DMS53 treated with DMSO at 0.1 percent for 48 hours (cell line): ENCODE measurements at regions not wholly inside any gene's neighbourhood (a gene's known extent, or its start where the extent isn't known, plus 50 kb on each side); places are given as distances from the start of the nearest gene placed in this dataset.
"Not testable (repeated sequence)": the region's sequence is repeated elsewhere in the genome, so short reads cannot be mapped to it uniquely, and the experiment has no call there.

Experiments used
- DNase-seq: peaks from one replicate; lab custom pipeline; 2025; ENCODE audit not compliant: unreplicated experiment; lab: John Stamatoyannopoulos, UW

DNA sequence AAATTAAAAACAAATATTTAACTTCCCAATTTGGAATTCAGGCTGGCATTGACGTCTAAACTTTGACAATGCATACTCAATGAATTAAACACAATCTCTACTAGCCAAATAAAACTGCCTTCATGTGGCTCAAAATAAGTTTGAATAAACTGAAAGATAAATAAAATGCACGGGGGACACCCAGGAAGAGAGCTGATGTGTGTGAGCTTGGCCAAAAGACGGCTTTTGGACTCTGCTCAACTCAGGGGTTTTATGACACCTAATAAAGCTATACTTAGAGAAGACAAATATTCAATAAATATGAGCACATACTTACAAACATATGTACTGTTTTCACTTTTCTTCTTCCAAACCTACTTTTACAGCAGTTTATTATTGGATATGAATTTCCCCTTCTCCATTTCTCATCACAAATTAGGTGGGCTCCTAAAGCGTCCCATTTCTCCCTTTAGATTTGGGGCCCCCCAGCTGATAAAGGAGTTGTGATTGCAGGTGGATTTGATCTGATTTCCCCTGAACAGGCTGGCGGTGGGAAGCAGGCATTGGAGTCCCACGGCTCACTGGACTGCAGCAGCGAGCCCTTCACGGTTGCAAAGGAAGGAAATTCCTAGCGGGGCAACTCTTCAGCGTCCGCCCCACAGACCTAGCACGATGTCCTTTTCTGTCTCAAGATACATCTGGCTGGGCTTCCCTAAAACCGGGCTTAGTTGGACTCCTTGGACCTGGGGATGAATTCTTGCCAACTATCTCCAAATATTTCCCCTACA lies 79.6 kb downstream of the INSIG1 start:
- no peak for DNase-seq

DNA sequence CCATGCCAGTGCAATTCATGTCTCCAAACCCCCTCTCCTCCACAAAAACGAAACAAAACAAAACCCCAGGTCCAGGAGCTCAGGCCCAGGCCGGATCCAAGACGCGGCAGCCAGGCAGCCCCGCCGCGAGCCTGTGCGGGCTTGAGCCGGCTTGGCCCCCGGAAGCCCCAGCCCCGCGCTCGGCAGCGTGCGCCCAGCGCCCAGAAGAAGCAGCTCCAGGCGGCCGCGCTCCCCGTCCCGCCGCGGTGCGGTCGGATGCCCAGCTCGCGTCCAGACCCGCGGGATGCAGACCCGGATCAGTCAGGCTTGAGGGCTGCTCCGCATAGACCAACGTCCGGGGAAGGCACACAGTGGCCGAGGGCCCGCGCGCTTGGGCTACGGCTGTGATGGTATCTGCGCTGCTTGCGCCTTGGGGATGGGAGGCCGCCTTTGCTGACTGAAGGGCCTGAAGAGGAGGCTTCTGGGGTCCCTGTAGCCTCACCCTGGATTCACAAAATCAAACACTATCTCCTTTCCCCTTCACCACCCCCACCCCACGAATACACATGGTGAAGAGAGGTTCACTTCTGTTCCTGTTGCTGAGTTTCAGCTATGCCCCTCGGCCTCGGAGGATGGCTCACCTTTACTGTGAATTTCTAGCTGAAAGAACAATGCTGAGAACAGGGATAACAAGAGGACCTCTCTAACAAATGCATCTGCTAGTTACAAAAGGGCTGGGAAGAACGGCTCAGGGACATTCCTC lies 79.9 kb upstream of the EN2 start:
- DNase-seq = no peak

DNA sequence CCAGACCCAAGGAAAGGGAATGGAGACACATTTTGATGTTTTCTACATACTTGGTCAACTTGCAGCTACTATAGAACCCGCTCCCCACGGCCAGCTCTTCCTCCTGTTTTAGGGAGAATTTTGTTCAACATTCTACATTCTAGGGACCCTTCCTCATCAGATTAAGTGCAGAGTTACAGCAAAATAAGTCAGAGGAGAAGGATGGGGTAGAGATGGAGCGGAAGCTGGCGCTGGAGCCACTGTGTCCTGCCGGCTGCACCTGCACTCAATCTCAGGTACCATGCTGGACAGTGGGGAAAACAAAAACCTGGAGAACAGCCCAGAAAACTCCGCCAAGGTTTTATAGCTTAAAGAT lies 79.4 kb upstream of the EN2 start:
- DNase-seq = no peak

DNA sequence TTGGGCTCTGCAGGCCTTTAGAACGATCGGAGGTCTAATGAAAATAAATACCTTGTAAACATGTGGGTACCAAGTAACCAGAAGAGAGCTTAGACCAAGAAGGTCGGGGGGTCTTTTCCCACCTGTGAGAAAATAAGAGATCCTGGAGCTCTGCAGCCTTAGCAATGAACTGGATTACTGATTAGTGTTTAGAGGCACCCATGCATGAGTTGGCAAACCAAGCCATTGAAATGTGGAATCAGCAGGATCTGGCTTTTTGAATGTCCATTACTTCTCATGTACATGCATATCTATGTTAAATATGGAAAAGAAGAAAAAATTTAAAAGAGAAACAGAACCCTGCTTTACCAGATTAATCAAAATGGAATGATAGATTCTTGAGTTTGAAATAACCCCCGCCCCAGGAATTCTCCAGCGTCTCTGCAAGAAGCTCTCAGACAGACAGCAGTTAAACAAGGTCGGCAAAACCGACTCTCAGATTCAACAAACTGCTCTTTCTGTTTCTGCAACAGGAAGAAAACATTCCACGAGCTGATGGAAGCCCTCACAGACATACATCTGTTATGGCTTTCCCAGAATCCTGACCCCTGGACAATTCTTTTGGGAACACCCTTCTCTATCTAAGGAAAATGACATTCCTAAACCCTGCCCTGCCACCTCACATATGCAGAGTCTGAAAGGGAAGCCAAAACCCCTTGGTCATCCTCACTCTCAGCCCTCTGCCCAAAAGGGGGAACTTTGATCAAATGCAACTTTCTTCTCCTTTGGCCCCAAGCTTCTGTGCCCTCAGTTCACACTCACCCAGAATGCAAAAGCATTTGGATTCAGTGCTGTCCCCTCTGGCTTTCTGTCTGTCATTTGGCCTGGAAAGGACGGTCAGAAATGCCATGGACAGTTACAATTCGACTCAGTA lies 78.7 kb upstream of the EN2 start:
- no peak for DNase-seq

DNA sequence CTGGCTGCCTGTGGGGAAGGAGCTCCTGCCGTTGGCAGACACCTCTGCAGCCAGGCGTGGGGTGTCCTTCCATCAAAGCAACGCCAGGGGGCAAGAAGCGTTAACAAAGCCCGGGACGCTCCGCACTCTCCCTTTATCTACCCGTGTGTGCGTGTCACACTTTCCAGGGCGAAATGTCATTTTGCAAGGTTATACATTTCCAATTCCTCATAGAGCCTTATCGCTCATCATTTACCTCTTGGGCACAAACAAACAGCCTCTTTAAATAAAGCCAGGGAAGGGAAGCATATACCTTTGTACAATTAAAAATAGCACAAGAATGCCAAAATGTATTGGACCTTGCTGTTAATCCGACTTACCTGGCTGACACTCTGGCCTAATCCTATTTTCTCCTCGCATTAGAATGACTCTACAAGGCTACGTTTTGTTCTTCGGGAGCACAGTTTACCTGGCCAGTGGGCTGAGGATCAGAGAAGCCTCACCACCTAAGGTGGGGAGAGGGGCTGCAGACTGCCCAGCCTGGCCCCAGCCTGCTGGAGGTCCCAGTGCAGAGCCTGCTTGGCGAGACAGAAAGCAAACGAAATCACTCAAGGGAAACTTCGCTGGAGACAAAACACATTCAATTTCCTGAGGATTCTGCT lies 77.6 kb upstream of the EN2 start:
- DNase-seq = peak; percentile 45

DNA sequence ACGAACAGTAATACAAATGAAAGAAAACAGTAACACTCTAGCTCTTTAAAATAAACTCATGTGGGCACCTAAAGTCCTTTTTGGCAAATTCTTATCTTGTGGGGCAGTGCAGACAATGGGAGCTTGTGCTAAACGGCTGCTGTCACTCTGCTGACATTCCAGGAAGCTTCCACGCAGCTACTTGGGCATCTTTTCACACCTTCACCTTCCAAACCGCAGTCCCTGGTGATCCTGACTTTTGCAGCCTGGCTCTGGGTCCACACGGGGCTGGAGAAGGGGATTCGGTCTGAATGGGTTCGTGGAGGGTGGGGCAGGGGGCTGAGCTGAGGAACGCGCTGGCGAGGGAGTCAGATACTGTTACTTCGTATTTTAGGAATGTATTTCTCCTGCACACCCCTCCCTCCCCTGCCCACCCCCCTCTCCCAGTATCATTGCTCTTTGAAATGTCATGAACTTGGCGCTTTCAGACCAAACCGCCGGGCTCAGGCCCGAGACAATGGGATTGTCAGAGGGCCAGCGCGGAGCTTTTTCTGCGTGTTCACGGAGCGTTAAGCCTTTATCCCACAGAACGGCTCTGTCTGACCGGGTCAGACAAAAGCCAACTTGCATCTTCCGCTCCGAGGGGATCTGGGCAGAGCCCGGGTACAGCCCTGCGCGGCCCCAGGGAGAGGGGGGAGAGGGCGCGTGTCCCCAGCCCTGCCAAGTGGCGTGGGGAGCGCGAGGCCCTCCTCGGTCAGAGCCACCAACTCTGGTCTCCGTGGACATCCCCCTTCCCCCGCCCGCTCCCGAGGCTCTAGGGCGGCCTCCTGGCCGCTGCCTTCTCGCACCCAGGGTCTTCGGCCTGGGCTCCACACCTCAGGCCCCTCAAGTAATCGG lies 76.7 kb upstream of the EN2 start:
- DNase-seq = no peak

DNA sequence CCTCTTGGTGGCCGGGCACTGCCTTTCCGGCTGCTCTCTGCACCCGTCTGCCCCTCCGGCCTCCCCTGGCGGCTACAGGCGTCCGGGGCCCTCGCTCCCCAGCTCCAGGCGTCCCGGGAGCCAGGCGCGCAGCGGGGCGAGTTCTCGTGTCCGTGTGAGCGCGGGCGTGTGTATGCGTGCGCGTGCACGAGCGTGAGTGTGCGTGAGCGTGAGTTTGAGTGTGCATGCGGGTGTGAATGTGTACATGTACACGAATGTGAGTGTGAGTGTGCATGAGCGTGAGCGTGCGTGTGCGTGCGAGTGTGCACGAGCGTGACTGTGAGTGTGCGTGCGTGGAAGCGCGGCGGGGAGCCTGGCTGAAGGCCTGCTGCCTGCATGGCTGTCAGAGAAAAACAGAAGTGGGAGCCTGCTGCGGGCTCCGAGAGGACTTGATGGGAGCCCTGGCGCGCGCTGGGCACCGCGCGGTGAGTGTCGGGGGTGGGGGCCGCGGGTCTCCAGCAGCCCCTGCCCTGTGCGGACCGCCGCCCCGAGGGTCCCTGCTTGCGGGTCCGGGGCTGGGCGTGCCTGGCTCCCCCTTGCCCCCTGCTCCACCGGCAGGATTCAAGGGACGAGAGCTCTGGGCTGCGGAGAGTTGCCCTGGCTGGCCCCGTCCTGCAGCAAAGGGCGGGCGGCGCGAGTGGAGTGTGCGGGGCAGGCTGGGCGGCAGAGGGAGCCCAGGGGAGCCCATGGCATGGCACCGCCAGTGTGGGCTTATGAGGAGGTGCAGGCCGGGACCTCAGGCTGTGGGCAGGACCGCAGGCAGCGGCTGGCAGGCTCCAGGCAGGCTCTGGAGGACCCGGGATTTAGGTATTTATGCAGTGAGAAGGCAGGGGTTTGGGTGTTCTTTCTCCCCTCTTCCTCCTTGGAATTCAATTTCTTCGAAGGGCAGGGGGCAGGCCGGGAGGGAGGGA lies 75.8 kb upstream of the EN2 start:
- DNase-seq = no peak

DNA sequence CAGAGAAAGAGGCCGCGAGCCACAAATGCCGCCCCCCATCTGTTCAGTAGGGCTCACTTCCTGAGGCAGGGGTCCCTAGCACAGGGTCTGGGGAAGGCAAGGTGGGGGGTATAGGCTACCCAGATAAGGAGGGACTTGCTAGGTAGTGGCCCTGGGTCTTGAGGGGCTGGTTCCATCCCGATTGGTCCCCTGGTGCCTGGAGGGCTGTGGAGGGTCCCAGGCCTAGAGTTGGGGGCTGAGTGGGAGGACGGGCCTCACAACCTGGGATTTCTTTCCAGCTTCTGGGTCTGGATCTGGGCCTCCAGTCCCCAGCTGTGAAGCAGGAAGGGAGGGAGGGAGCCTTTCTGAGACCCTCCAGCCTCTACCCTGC lies 75.1 kb upstream of the EN2 start:
- DNase-seq = no peak

DNA sequence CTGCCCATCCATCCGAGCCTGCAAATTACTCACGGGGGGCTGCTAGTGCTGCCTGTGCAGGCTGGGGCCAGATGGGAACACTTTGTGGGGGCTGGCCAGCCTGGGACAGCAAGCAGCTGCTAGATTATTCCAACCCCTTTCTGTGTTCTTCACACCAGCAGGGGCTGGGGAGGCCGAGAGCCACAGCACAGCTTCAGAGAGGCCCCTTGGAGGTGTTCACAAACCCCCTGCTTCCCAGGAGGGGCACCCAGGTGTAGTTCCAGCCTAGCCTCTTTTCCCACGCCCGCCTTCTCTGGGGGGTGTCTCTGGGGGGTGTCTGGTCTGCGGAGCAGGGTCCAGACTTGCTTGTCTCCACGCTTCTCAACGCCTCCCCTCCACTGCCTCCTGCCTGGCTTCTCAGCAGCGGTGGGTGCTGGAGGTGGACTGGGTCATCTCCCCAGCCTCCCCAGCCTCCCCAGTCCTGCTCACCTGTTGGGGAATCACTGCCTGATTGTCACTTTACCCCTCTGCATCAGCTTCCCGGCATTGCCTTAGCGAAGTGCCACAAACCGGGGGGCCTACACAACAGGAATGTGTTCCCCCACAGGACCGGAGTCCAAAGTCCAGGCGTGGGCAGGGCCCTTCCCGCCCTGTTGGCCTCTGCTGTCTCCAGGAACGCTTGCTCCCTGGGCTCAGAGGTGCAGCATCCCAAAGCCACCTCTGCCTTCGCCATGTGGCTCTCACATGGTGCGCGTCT lies 74.0 kb upstream of the EN2 start:
- DNase-seq = no peak

DNA sequence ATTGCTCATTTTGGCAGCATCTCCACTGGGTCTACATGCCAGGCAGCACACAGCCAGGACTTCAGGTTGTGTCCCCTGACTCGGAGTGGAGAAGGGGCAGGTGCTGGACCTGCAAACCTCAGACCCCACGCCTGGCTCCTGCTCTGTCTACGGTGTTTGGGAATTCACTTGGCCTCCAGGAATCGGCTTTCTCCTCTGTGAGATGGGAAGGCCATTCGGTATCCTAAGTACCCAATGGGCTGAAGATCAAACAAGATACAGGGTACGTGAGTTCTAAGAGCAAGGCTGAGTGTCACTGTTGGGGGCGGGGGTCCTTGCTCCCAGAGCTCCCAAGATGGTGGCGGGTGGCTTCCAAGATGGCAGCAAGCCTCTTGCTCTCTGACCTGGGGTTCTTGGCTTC lies 73.2 kb upstream of the EN2 start:
- DNase-seq = no peak

DNA sequence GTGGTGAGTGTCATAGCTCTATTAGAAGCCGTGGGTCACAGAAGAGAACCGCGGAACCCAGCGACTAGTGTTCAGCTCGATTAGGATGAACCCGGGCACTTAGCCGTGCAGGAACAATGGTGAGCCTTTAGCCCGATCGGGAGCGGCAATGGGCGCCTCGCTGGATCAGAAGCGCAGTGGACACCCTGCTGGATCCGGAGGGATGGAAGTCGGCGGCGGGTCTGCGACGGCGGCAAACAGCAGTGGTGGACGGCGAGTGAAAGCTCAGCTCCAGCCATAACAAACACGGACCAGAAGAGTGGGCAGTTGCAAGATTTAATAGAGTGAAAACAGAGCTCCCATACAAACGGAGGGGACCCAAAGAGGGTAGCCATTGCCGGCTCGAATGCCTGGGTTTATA lies 72.7 kb upstream of the EN2 start:
- not testable (repeated sequence) for DNase-seq

DNA sequence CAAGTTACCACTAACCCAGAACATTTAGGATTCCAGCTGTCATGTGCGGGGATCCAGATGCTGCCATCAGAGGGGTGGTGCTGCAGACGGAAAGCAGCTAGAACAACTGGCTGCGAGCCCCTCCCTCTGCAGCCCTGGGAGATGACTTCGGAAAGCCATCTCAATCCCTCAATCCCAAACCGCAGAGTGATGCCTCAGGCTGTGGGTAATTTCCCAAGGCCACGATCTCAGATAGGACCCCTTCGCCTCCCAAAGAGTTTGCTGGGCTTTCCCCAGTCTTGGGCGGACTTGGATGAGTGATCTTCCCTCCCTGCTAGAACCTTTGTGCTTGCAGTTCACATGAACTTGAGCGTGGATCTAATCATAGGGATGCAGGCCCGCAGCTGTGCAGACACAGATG lies 71.3 kb upstream of the EN2 start:
- DNase-seq = no peak

DNA sequence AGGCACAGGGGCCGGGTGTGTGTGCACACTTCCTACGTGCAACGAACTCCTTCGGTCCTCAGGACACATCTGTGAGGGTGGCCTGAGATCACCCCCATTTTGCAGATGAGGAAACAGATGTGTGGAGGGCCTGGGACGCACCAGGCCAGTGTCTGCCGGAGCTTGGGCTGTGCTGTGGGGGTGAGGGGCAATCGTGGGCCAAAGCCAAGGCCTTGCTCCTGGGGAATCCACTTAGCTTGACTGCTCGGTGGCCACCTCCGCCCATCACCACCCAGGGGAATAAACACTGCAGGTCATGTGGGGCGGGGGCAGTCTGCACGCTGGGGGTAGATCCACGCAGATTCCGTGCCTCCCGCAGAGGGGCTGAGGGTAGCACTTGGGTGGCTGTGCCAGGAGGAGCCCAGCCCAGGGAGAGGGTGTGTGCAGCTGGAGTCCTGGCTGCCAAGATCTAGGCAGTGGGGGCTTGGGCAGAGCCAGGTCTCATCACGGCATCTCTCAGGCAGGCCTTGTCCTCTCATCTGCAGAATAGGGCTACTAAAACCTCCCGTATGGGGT lies 70.8 kb upstream of the EN2 start:
- no peak for DNase-seq

DNA sequence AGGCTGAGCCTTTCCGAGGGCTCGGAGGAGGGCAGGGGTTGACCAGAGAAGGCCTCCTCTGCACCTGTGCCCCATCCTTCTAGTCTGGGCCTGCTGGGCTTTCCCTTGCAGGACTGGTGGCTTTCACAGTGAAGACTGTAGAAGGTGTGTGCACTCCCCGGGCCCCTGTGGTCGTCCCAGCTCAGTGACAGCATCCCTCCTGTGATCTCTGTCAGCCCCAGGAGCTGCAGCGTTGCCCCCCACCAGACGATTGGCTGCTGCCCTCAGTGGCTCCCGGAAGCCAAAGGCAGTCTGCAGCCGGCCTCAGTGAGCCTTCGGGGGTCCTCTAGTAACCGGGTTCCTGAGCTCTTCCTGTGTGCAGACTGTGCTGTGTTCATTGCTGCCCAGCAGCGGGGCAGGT lies 69.4 kb upstream of the EN2 start:
- no peak for DNase-seq

DNA sequence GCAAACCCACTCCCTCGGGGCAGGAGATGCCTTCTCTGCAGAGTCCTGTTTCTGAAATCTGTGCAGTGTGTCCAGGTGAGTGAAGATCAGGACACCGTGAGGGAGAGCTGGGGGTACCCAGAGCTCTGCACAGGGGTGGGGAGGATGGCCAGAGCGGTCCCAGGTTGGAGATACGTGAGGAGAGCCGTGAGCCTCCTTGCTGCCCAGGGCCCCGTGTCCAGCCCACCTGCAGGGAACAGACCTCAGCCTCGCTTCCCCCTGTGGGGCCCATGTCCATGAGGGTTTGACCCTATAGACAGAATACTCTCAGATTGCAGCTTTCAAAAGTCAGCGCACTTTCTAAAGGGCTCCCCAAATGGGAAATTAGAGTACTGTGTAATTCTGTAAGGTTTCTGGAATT lies 66.5 kb upstream of the EN2 start:
- no peak for DNase-seq

DNA sequence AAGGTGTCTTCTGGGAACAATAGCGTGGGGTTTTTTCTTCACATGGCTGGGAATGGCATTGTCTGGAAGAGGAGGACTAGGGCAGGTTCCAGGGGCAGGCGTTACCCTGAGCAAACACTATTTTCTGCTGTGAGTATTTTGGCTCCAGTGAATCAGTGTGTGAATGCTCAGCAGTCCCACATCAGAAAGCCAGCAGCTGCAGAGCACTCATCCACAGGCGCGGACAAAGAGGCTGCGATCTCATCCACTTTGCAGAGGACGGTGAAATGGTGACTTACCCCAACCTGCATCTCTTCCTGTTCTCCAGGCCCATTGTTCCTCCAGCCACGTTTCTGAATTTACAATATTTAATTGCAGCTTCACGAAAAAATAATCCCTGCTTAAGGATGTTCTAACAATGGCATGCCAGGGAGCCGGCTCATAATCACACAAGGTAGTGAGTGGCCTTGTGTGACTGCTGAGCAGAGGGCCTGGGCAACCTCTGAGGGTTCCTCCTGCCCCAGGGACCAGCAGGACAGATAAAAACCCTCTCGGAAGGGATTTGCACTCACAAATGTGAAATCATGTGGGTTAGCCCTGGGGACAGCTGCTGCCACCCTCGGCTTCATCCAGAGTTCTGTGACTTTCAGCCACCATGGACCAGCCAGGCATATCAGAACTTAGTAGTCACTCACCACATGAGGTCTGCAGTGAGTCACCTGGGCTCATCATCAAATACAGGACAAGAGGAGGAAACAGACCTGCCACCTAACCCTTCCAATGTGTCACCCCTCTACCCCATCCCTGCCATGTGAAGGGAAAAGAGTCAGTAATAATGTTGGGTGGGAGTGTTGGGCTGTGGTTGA lies 65.0 kb upstream of the EN2 start:
- no peak for DNase-seq

DNA sequence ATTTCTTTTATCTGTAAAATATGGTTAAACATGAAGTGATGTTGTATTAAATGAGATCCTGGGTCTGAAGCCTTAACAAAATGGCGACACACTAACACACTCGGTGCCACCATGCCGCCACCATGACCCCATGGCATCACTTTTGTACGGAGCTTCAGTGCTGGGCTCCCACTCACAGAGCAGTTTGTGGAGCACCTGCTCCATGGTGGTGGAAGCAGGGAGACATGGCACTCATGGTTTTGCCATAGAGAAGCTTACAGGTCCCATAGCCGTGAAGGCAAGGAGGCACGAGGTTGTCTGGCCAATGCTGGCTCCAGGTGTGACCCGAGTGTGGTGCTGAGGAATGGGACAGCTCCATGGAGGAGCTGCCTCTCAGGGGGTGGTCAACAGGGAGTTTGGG lies 63.5 kb upstream of the EN2 start:
- DNase-seq = no peak
